Nucleus accumbens (tissue), 56 donors: ENCODE measurements at regions not wholly inside any gene's neighbourhood (a gene's known extent, or its start where the extent isn't known, plus 50 kb on each side); places are given as distances from the start of the nearest gene placed in this dataset.
"Not testable (repeated sequence)": the region's sequence is repeated elsewhere in the genome, so short reads cannot be mapped to it uniquely, and the experiment has no call there.

Source experiments
- DNase-seq, 56 donors: peaks; one replicate each; lab custom pipeline; 2025; lab: John Stamatoyannopoulos, UW

GRCh38 chr5:167363065-167363464 is 928.4 kb upstream of the WWC1 start:
- DNase-seq: no peak

- no peak for DNase-seq
Measured at GRCh38 chr5:167375125-167375524, 916.3 kb upstream of the WWC1 start.

- DNase-seq: no peak
Measured at GRCh38 chr5:167378894-167379723, 912.3 kb upstream of the WWC1 start.

GRCh38 chr5:167381457-167381856 is 910.0 kb upstream of the WWC1 start:
- DNase-seq: no peak

GRCh38 chr5:167389537-167389936 is 901.9 kb upstream of the WWC1 start:
- DNase-seq: no peak

- not testable (repeated sequence) for DNase-seq
Measured at GRCh38 chr5:167391286-167391685, 900.2 kb upstream of the WWC1 start.

- DNase-seq: no peak
Measured at GRCh38 chr5:167392240-167392639, 899.2 kb upstream of the WWC1 start.

GRCh38 chr5:167393358-167393757 is 898.1 kb upstream of the WWC1 start:
- DNase-seq: no peak

GRCh38 chr5:167402671-167403070 is 888.8 kb upstream of the WWC1 start:
- DNase-seq: no peak

- DNase-seq: no peak
Measured at GRCh38 chr5:167406513-167406912, 884.9 kb upstream of the WWC1 start.

GRCh38 chr5:167412556-167412955 is 878.9 kb upstream of the WWC1 start:
- DNase-seq: no peak

- no peak for DNase-seq
Measured at GRCh38 chr5:167413506-167413905, 877.9 kb upstream of the WWC1 start.

GRCh38 chr5:167414611-167415010 is 876.8 kb upstream of the WWC1 start:
- DNase-seq: no peak

GRCh38 chr5:167415779-167416746 is 875.4 kb upstream of the WWC1 start:
- DNase-seq: no peak

GRCh38 chr5:167417662-167418061 is 873.8 kb upstream of the WWC1 start:
- DNase-seq: no peak

GRCh38 chr5:167425161-167425560 is 866.3 kb upstream of the WWC1 start:
- no peak for DNase-seq

GRCh38 chr5:167426501-167426900 is 864.9 kb upstream of the WWC1 start:
- DNase-seq: no peak

- not testable (repeated sequence) for DNase-seq
Measured at GRCh38 chr5:167427641-167428040, 863.8 kb upstream of the WWC1 start.

GRCh38 chr5:167440846-167441245 is 850.6 kb upstream of the WWC1 start:
- no peak for DNase-seq

- no peak for DNase-seq
Measured at GRCh38 chr5:167442922-167443321, 848.5 kb upstream of the WWC1 start.
